ENCODE measurements at regions not wholly inside any gene's neighbourhood (a gene's known extent, or its start where the extent isn't known, plus 50 kb on each side); places are given as distances from the start of the nearest gene placed in this dataset.

- TF ChIP-seq CTCF (IDR thresholded peaks at IDR 0.05): no peak
- no peak overlapping the region for H3K4me3 Mint-ChIP-seq (ENCODE audit: unreplicated experiment)
- H3K9me3 Mint-ChIP-seq (ENCODE audit: unreplicated experiment): no peaks in the 10 kb centered on the region
- peaks cover 12% of the 10 kb centered on the region for H3K4me1 Mint-ChIP-seq (ENCODE audit: unreplicated experiment)
- H3K36me3 Mint-ChIP-seq (ENCODE audit: unreplicated experiment): no peaks in the 10 kb centered on the region
- no peak for DNase-seq (ENCODE audit: extremely low spot score, unreplicated experiment)
- H3K27me3 Mint-ChIP-seq (ENCODE audit: unreplicated experiment): no peaks in the 10 kb centered on the region
- H3K27ac Mint-ChIP-seq (ENCODE audit: unreplicated experiment): no peak overlapping the region
Measured at GRCh38 chr9:109961626-109962025, 181.6 kb downstream of the PALM2AKAP2 start.

- no peak for TF ChIP-seq CTCF (IDR thresholded peaks at IDR 0.05)
- H3K4me3 Mint-ChIP-seq (ENCODE audit: unreplicated experiment): no peak overlapping the region
- H3K27ac Mint-ChIP-seq (ENCODE audit: unreplicated experiment): no peak overlapping the region
- H3K27me3 Mint-ChIP-seq (ENCODE audit: unreplicated experiment): no peaks in the 10 kb centered on the region
- H3K9me3 Mint-ChIP-seq (ENCODE audit: unreplicated experiment): no peaks in the 10 kb centered on the region
- H3K36me3 Mint-ChIP-seq (ENCODE audit: unreplicated experiment): no peaks in the 10 kb centered on the region
- H3K4me1 Mint-ChIP-seq (ENCODE audit: unreplicated experiment): peaks cover 8% of the 10 kb centered on the region
- no peak for DNase-seq (ENCODE audit: extremely low spot score, unreplicated experiment)
Measured at GRCh38 chr9:109962215-109962614, 182.2 kb downstream of the PALM2AKAP2 start.

GRCh38 chr9:109963079-109963478 lies 183.1 kb downstream of the PALM2AKAP2 start:
- DNase-seq (ENCODE audit: extremely low spot score, unreplicated experiment): no peak
- no peak for TF ChIP-seq CTCF (IDR thresholded peaks at IDR 0.05)
- H3K9me3 Mint-ChIP-seq (ENCODE audit: unreplicated experiment): no peaks in the 10 kb centered on the region
- no peak overlapping the region for H3K27ac Mint-ChIP-seq (ENCODE audit: unreplicated experiment)
- H3K4me3 Mint-ChIP-seq (ENCODE audit: unreplicated experiment): no peak overlapping the region
- peaks cover 11% of the 10 kb centered on the region for H3K4me1 Mint-ChIP-seq (ENCODE audit: unreplicated experiment)
- H3K36me3 Mint-ChIP-seq (ENCODE audit: unreplicated experiment): no peaks in the 10 kb centered on the region
- H3K27me3 Mint-ChIP-seq (ENCODE audit: unreplicated experiment): no peaks in the 10 kb centered on the region

GRCh38 chr9:109966643-109967368 lies 186.8 kb downstream of the PALM2AKAP2 start:
- peak overlapping the region; percentile 42 for H3K27ac Mint-ChIP-seq (ENCODE audit: unreplicated experiment)
- peaks cover 32% of the 10 kb centered on the region for H3K4me1 Mint-ChIP-seq (ENCODE audit: unreplicated experiment)
- H3K9me3 Mint-ChIP-seq (ENCODE audit: unreplicated experiment): no peaks in the 10 kb centered on the region
- DNase-seq (ENCODE audit: extremely low spot score, unreplicated experiment): no peak
- no peak for TF ChIP-seq CTCF (IDR thresholded peaks at IDR 0.05)
- H3K27me3 Mint-ChIP-seq (ENCODE audit: unreplicated experiment): no peaks in the 10 kb centered on the region
- no peak overlapping the region for H3K4me3 Mint-ChIP-seq (ENCODE audit: unreplicated experiment)
- H3K36me3 Mint-ChIP-seq (ENCODE audit: unreplicated experiment): no peaks in the 10 kb centered on the region

- no peak for DNase-seq (ENCODE audit: extremely low spot score, unreplicated experiment)
- peaks cover 32% of the 10 kb centered on the region for H3K4me1 Mint-ChIP-seq (ENCODE audit: unreplicated experiment)
- no peak for TF ChIP-seq CTCF (IDR thresholded peaks at IDR 0.05)
- no peaks in the 10 kb centered on the region for H3K27me3 Mint-ChIP-seq (ENCODE audit: unreplicated experiment)
- H3K4me3 Mint-ChIP-seq (ENCODE audit: unreplicated experiment): no peak overlapping the region
- no peaks in the 10 kb centered on the region for H3K9me3 Mint-ChIP-seq (ENCODE audit: unreplicated experiment)
- peak overlapping the region; percentile 13 for H3K27ac Mint-ChIP-seq (ENCODE audit: unreplicated experiment)
- H3K36me3 Mint-ChIP-seq (ENCODE audit: unreplicated experiment): no peaks in the 10 kb centered on the region
Measured at GRCh38 chr9:109967651-109968642, 187.9 kb downstream of the PALM2AKAP2 start.

Measured in osteocyte (in vitro differentiated cells).